H9 (cell line): ENCODE measurements at regions not wholly inside any gene's neighbourhood (a gene's known extent, or its start where the extent isn't known, plus 50 kb on each side); places are given as distances from the start of the nearest gene placed in this dataset.

Experiments used
- DNase-seq: peaks from one replicate; pipeline ENCODE4 v3.0.0-alpha.2; 2017
- H2AFZ ChIP-seq: one replicate; pipeline ENCODE4 v1.6.1; 2013; ENCODE audit warnings: mild to moderate bottlenecking, low read length, control low read depth, moderate library complexity
- H2AK5ac ChIP-seq: 2 replicates; pipeline ENCODE4 v1.6.1; 2013; ENCODE audit warnings: low read length, control low read depth, mixed read lengths; ENCODE audit not compliant: insufficient read length
- H2BK120ac ChIP-seq: one replicate; pipeline ENCODE4 v1.6.1; 2013; ENCODE audit warnings: low read depth, mild to moderate bottlenecking, low read length, control low read depth, inconsistent platforms; ENCODE audit not compliant: poor library complexity, severe bottlenecking
- H2BK12ac ChIP-seq: 2 replicates; pipeline ENCODE4 v1.6.1; 2013; ENCODE audit warnings: low read length, control low read depth, mixed read lengths, low read depth; ENCODE audit not compliant: insufficient read length
- H2BK15ac ChIP-seq: 2 replicates; pipeline ENCODE4 v1.6.1; 2013; ENCODE audit warnings: low read depth, low read length, control low read depth
- H2BK20ac ChIP-seq: one replicate; pipeline ENCODE4 v1.6.1; 2013; ENCODE audit warnings: low read depth, mild to moderate bottlenecking, low read length, control low read depth, inconsistent platforms; ENCODE audit not compliant: poor library complexity, severe bottlenecking
- H2BK5ac ChIP-seq: 2 replicates; pipeline ENCODE4 v1.6.1; 2013; ENCODE audit warnings: low read length, control low read depth, mixed read lengths; ENCODE audit not compliant: insufficient read length
- H3K14ac ChIP-seq: 2 replicates; pipeline ENCODE4 v1.6.1; 2013; ENCODE audit warnings: low read length, control low read depth; ENCODE audit not compliant: insufficient read depth
- H3K18ac ChIP-seq: 2 replicates; pipeline ENCODE4 v1.6.1; 2013; ENCODE audit warnings: low read depth, mild to moderate bottlenecking, mixed read lengths, low read length, control low read depth; ENCODE audit not compliant: insufficient read length
- H3K23ac ChIP-seq: 2 replicates; pipeline ENCODE4 v1.6.1; 2013; ENCODE audit warnings: low read length, control low read depth, mixed read lengths, low read depth; ENCODE audit not compliant: insufficient read length
- H3K23me2 ChIP-seq: 2 replicates; pipeline ENCODE4 v1.6.1; 2013; ENCODE audit warnings: low read depth, mild to moderate bottlenecking, mixed read lengths, low read length, control low read depth; ENCODE audit not compliant: insufficient read length, poor library complexity, severe bottlenecking
- H3K27ac ChIP-seq: 2 replicates; pipeline ENCODE4 v1.5.1; 2013; ENCODE audit warnings: low read length, control low read depth, mixed read lengths, low read depth; ENCODE audit not compliant: insufficient read length
- H3K27me3 ChIP-seq: 2 replicates; pipeline ENCODE4 v1.6.1; 2013; ENCODE audit warnings: low read length, control low read depth, inconsistent platforms; ENCODE audit not compliant: insufficient read depth
- H3K4ac ChIP-seq: 2 replicates; pipeline ENCODE4 v1.6.1; 2013; ENCODE audit warnings: low read depth, mild to moderate bottlenecking, control low read depth, inconsistent platforms, low read length, moderate library complexity
- H3K4me1 ChIP-seq: 2 replicates; pipeline ENCODE4 v1.6.1; 2013; ENCODE audit warnings: low read length, control low read depth, inconsistent platforms; ENCODE audit not compliant: insufficient read depth
- H3K4me2 ChIP-seq: 2 replicates; pipeline ENCODE4 v1.6.1; 2013; ENCODE audit warnings: low read length, control low read depth, mixed read lengths; ENCODE audit not compliant: insufficient read length, insufficient read depth
- H3K56ac ChIP-seq: 2 replicates; pipeline ENCODE4 v1.6.1; 2013; ENCODE audit warnings: low read depth, mild to moderate bottlenecking, mixed read lengths, low read length, control low read depth; ENCODE audit not compliant: insufficient read length
- H3K79me1 ChIP-seq: 2 replicates; pipeline ENCODE4 v1.6.1; 2013; ENCODE audit warnings: low read depth, mild to moderate bottlenecking, moderate library complexity, low read length, control low read depth, inconsistent platforms; ENCODE audit not compliant: insufficient read depth, poor library complexity, severe bottlenecking
- H3K79me2 ChIP-seq: 2 replicates; pipeline ENCODE4 v1.6.1; 2013; ENCODE audit warnings: low read length, control low read depth, inconsistent platforms; ENCODE audit not compliant: insufficient read depth
- H3K9ac ChIP-seq: 2 replicates; pipeline ENCODE4 v1.6.1; 2013; ENCODE audit warnings: low read length, control low read depth, mixed read lengths; ENCODE audit not compliant: insufficient read length; ENCODE audit errors: extremely low read depth
- H3K9me3 ChIP-seq: one replicate; pipeline ENCODE4 v1.6.1; 2013; ENCODE audit warnings: low read depth, low read length, inconsistent platforms; ENCODE audit not compliant: control insufficient read depth
- H3T11ph ChIP-seq: one replicate; pipeline ENCODE4 v1.6.1; 2013; ENCODE audit warnings: mild to moderate bottlenecking, low read length, control low read depth, inconsistent platforms
- H4K20me1 ChIP-seq: one replicate; pipeline ENCODE4 v1.6.1; 2013; ENCODE audit not compliant: control insufficient read depth, insufficient read length, insufficient read depth
- H4K5ac ChIP-seq: 2 replicates; pipeline ENCODE4 v1.6.1; 2013; ENCODE audit warnings: low read depth, mild to moderate bottlenecking, mixed read lengths, low read length, control low read depth; ENCODE audit not compliant: insufficient read length
- H4K8ac ChIP-seq: replicated peaks from 2 replicates; pipeline ENCODE4 v1.6.1; 2013; ENCODE audit warnings: low read length, control low read depth, mixed read lengths, low read depth; ENCODE audit not compliant: insufficient read length
- H4K91ac ChIP-seq: 2 replicates; pipeline ENCODE4 v1.6.1; 2013; ENCODE audit warnings: low read depth, mild to moderate bottlenecking, moderate library complexity, mixed read lengths, low read length, control low read depth; ENCODE audit not compliant: insufficient read length
- H3K27ac Mint-ChIP-seq, 3 experiments: 2 replicates in 2 of 3; 3 replicates in 1 of 3; pipeline ENCODE4 v1.8.0; 2020 to 2021; ENCODE audit warnings: mixed read lengths in 3 of 3, mild to moderate bottlenecking in 1 of 3, moderate library complexity in 1 of 3
- H3K27me3 Mint-ChIP-seq: 2 replicates; pipeline ENCODE4 v1.8.0; 2021; ENCODE audit warnings: low read depth, mild to moderate bottlenecking, moderate library complexity, mixed read lengths
- H3K36me3 Mint-ChIP-seq, 3 experiments: 2 replicates in 2 of 3; 3 replicates in 1 of 3; pipeline ENCODE4 v1.8.0; 2020 to 2021; ENCODE audit warnings: low read depth in 3 of 3, mixed read lengths in 3 of 3; ENCODE audit not compliant: insufficient read depth in 1 of 3
- H3K4me1 Mint-ChIP-seq, 2 experiments: 2 replicates each; pipeline ENCODE4 v1.8.0; 2020; ENCODE audit warnings: mixed read lengths in 2 of 2
- H3K4me3 Mint-ChIP-seq, 2 experiments: 2 replicates in 1 of 2; 3 replicates in 1 of 2; pipeline ENCODE4 v1.8.0; 2020 to 2021; ENCODE audit warnings: mild to moderate bottlenecking in 2 of 2, mixed read lengths in 2 of 2, moderate library complexity in 1 of 2
- H3K9me3 Mint-ChIP-seq, 2 experiments: 2 replicates in 1 of 2; 3 replicates in 1 of 2; pipeline ENCODE4 v1.8.0; 2020; ENCODE audit warnings: mild to moderate bottlenecking in 2 of 2, mixed read lengths in 2 of 2, moderate library complexity in 1 of 2
- WGBS: extraction: QIAGEN DNeasy Blood & Tissue Kit; methylation state at CpG from one replicate; pipeline ENCODE4 v1.1.7; 2013; ENCODE audit warnings: missing lambda C conversion rate, low lambda C conversion rate, mixed read lengths; ENCODE audit not compliant: insufficient read length; ENCODE audit errors: extremely low coverage; 5-methylcytosine and 5-hydroxymethylcytosine counted together
- TF ChIP-seq, protein P1 (sequence below): fragments of 200-600 bp; sonication (generic); conservative IDR thresholded peaks from 3 replicates; pipeline ENCODE4 v1.8.0; 2021; ENCODE audit warnings: antibody characterized with exemption, mild to moderate bottlenecking

DNA sequence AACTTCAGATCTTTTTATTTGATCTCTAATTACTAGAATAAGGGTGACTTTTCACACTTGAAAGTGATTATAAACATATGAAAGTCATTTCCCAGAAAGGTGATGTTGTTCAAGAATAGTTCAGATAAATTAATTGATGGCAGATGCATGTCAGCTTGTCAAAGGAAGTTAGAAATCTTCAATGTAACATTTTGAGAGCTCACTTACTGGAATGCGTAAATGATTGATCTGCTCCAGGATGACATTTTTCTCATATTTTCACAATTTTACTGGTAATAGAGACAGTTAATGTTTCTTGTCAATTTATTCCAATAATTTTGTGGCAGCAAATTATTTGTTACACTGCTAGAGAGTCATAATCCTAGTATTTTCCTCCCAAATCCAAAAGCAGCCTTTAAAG lies 424.2 kb downstream of the PLA2G4A start:
- Histone ChIP-seq H4K5ac (no peak overlapping the region), H3K79me2 (no peaks in the 10 kb centered on the region), H2BK120ac (no peak overlapping the region), H3K14ac (no peak overlapping the region), H2BK12ac (no peak overlapping the region), H2AFZ (no peak overlapping the region), H2BK20ac (no peak overlapping the region), H3K27ac (no peak overlapping the region), H3K9me3 (no peaks in the 10 kb centered on the region), H4K8ac (no peak overlapping the region), H3K9ac (no peak overlapping the region), H2BK15ac (no peak overlapping the region), H3K27me3 (no peaks in the 10 kb centered on the region), H3K56ac (no peak overlapping the region), H3K23me2 (no peaks in the 10 kb centered on the region), H2AK5ac (no peak overlapping the region), H2BK5ac (no peak overlapping the region), H3K79me1 (no peaks in the 10 kb centered on the region), H4K20me1 (no peaks in the 10 kb centered on the region), H3K4ac (no peak overlapping the region), H3K23ac (no peak overlapping the region), H3T11ph (no peak overlapping the region), H4K91ac (no peak overlapping the region), H3K18ac (no peak overlapping the region), H3K4me2 (no peak overlapping the region), H3K4me1 (no peaks in the 10 kb centered on the region)
- no CpG with 5 or more reads among the region's 1 CpG for WGBS
- Mint-ChIP-seq H3K4me3 (no peak overlapping the region), H3K4me1 (no peaks in the 10 kb centered on the region), H3K27me3 (no peaks in the 10 kb centered on the region), H3K36me3 (no peaks in the 10 kb centered on the region), H3K27ac (no peak overlapping the region), H3K9me3 (no peaks in the 10 kb centered on the region)
- no peak for DNase-seq
- TF ChIP-seq, protein P1, sequence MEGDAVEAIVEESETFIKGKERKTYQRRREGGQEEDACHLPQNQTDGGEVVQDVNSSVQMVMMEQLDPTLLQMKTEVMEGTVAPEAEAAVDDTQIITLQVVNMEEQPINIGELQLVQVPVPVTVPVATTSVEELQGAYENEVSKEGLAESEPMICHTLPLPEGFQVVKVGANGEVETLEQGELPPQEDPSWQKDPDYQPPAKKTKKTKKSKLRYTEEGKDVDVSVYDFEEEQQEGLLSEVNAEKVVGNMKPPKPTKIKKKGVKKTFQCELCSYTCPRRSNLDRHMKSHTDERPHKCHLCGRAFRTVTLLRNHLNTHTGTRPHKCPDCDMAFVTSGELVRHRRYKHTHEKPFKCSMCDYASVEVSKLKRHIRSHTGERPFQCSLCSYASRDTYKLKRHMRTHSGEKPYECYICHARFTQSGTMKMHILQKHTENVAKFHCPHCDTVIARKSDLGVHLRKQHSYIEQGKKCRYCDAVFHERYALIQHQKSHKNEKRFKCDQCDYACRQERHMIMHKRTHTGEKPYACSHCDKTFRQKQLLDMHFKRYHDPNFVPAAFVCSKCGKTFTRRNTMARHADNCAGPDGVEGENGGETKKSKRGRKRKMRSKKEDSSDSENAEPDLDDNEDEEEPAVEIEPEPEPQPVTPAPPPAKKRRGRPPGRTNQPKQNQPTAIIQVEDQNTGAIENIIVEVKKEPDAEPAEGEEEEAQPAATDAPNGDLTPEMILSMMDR: no peak
